DND-41 (cell line): ENCODE measurements at regions not wholly inside any gene's neighbourhood (a gene's known extent, or its start where the extent isn't known, plus 50 kb on each side); places are given as distances from the start of the nearest gene placed in this dataset.

ENCODE experiments used
- CTCF ChIP-seq: IDR thresholded peaks from 2 replicates; pipeline ENCODE4 v1.5.1; 2012; ENCODE audit warnings: borderline replicate concordance, low read length, moderate library complexity, mild to moderate bottlenecking; ENCODE audit not compliant: poor library complexity, severe bottlenecking; ENCODE audit errors: extremely low read depth
- EZH2 ChIP-seq: IDR thresholded peaks from 3 replicates; pipeline ENCODE4 v1.6.1; 2012; ENCODE audit warnings: borderline replicate concordance, low read depth, mild to moderate bottlenecking, moderate library complexity, low read length, inconsistent platforms; ENCODE audit not compliant: severe bottlenecking

GRCh38 chr3:124425972-124426371 lies 304.3 kb upstream of the UMPS start:
- no peak for TF ChIP-seq CTCF
- TF ChIP-seq EZH2: no peak
